Neuronal stem cell (in vitro differentiated cells): ENCODE measurements at regions not wholly inside any gene's neighbourhood (a gene's known extent, or its start where the extent isn't known, plus 50 kb on each side); places are given as distances from the start of the nearest gene placed in this dataset.

Source experiments
- DNase-seq: peaks from one replicate; pipeline ENCODE4 v3.0.0-alpha.2; 2013; ENCODE audit warnings: low spot score
- H2AFZ ChIP-seq: one replicate; pipeline ENCODE4 v1.6.1; 2013; ENCODE audit warnings: mild to moderate bottlenecking, low read length, inconsistent platforms
- H2AK5ac ChIP-seq: 2 replicates; pipeline ENCODE4 v1.6.1; 2013; ENCODE audit warnings: low read depth, mild to moderate bottlenecking, inconsistent platforms, low read length, moderate library complexity, mixed read lengths
- H2BK120ac ChIP-seq: 2 replicates; pipeline ENCODE4 v1.6.1; 2013; ENCODE audit warnings: low read depth, mild to moderate bottlenecking, inconsistent platforms, low read length, moderate library complexity, mixed read lengths
- H2BK12ac ChIP-seq: one replicate; pipeline ENCODE4 v1.6.1; 2013; ENCODE audit warnings: low read length, inconsistent platforms
- H2BK15ac ChIP-seq: 2 replicates; pipeline ENCODE4 v1.6.1; 2013; ENCODE audit warnings: mild to moderate bottlenecking, low read length, inconsistent platforms, mixed read lengths
- H2BK5ac ChIP-seq: one replicate; pipeline ENCODE4 v1.6.1; 2013; ENCODE audit warnings: inconsistent platforms, mild to moderate bottlenecking, low read length, moderate library complexity
- H3K14ac ChIP-seq: one replicate; pipeline ENCODE4 v1.6.1; 2013; ENCODE audit warnings: low read length, inconsistent platforms
- H3K18ac ChIP-seq: 2 replicates; pipeline ENCODE4 v1.6.1; 2013; ENCODE audit warnings: low read length, inconsistent platforms
- H3K23ac ChIP-seq: 2 replicates; pipeline ENCODE4 v1.6.1; 2013; ENCODE audit warnings: low read depth, mild to moderate bottlenecking, mixed read lengths, low read length, inconsistent platforms; ENCODE audit not compliant: poor library complexity
- H3K27ac ChIP-seq: replicated peaks from 3 replicates; pipeline ENCODE4 v1.5.1; 2013; ENCODE audit warnings: low read length, inconsistent platforms
- H3K27me3 ChIP-seq, 3 experiments: 2 replicates each; pipeline ENCODE4 v1.6.1; 2013; ENCODE audit warnings: low read length in 3 of 3, mild to moderate bottlenecking in 2 of 3, inconsistent platforms in 1 of 3, low read depth in 1 of 3, mixed read lengths in 1 of 3, moderate library complexity in 1 of 3; ENCODE audit not compliant: control insufficient read depth in 3 of 3, insufficient read depth in 3 of 3
- H3K36me3 ChIP-seq, 2 donors: replicated peaks in 1 of 2; 2 replicates each; pipeline ENCODE4 v1.6.1; 2013; ENCODE audit warnings: low read length in 2 of 2; ENCODE audit not compliant: control insufficient read depth in 2 of 2, insufficient read depth in 2 of 2
- H3K4ac ChIP-seq: 2 replicates; pipeline ENCODE4 v1.6.1; 2013; ENCODE audit warnings: inconsistent platforms, mild to moderate bottlenecking, low read length, moderate library complexity
- H3K4me1 ChIP-seq, 2 donors: 1 replicate in 1 of 2; 2 replicates in 1 of 2; pipeline ENCODE4 v1.6.1; 2013; ENCODE audit warnings: low read length in 2 of 2, low read depth in 1 of 2; ENCODE audit not compliant: control insufficient read depth in 2 of 2, insufficient read depth in 1 of 2
- H3K4me2 ChIP-seq: one replicate; pipeline ENCODE4 v1.6.1; 2013; ENCODE audit warnings: mild to moderate bottlenecking, low read length, inconsistent platforms; ENCODE audit not compliant: insufficient read depth, poor library complexity, severe bottlenecking
- H3K4me3 ChIP-seq, 2 donors: 2 replicates each; pipeline ENCODE4 v1.5.1; 2013; ENCODE audit warnings: low read length in 2 of 2, mild to moderate bottlenecking in 2 of 2, inconsistent platforms in 1 of 2, moderate library complexity in 1 of 2
- H3K79me1 ChIP-seq: one replicate; pipeline ENCODE4 v1.6.1; 2013; ENCODE audit warnings: low read depth, mild to moderate bottlenecking, inconsistent platforms, low read length, moderate library complexity
- H3K9ac ChIP-seq: one replicate; pipeline ENCODE4 v1.6.1; 2013; ENCODE audit warnings: mild to moderate bottlenecking, low read depth, low read length, inconsistent platforms; ENCODE audit not compliant: poor library complexity
- H3K9me3 ChIP-seq, 2 donors: replicated peaks in 1 of 2; 2 replicates each; pipeline versions ENCODE3 to v1.6.1; 2013; ENCODE audit warnings: low read length in 2 of 2, mild to moderate bottlenecking in 2 of 2, inconsistent platforms in 1 of 2, low read depth in 1 of 2, mixed read lengths in 1 of 2, moderate library complexity in 1 of 2; ENCODE audit not compliant: control insufficient read depth in 2 of 2, insufficient read depth in 1 of 2
- H4K8ac ChIP-seq: one replicate; pipeline ENCODE4 v1.6.1; 2013; ENCODE audit warnings: low read depth, mild to moderate bottlenecking, inconsistent platforms, low read length, moderate library complexity
- H4K91ac ChIP-seq: one replicate; pipeline ENCODE4 v1.6.1; 2013; ENCODE audit warnings: low read length, low read depth, mild to moderate bottlenecking, inconsistent platforms; ENCODE audit not compliant: poor library complexity
- WGBS, 2 donors: extraction: QIAGEN DNeasy Blood & Tissue Kit; methylation state at CpG; one replicate each; pipeline ENCODE4 v1.1.7; 2013; ENCODE audit warnings: missing lambda C conversion rate in 2 of 2, mixed read lengths in 1 of 2; ENCODE audit not compliant: insufficient read length in 2 of 2, insufficient replicate concordance in 1 of 2; ENCODE audit errors: extremely low coverage in 2 of 2; 5-methylcytosine and 5-hydroxymethylcytosine counted together

GRCh38 chr18:75836516-75836915 is 409.0 kb upstream of the SMIM21 start:
- Histone ChIP-seq H2BK12ac (no peak overlapping the region), H3K36me3 (no peaks in the 10 kb centered on the region), H4K91ac (no peak overlapping the region), H3K4me1 (no peaks in the 10 kb centered on the region), H3K9me3 (no peaks in the 10 kb centered on the region), H3K18ac (no peak overlapping the region), H3K4me2 (no peak overlapping the region), H3K27ac (no peak overlapping the region), H3K4ac (no peak overlapping the region), H2AFZ (no peak overlapping the region), H3K9ac (no peak overlapping the region), H3K79me1 (no peaks in the 10 kb centered on the region), H3K4me3 (no peak overlapping the region), H4K8ac (no peak overlapping the region), H2BK5ac (no peak overlapping the region), H2BK120ac (no peak overlapping the region), H3K27me3 (peaks cover 0 to 3% (median 0%) of the 10 kb centered on the region in 3 experiments), H3K23ac (no peak overlapping the region), H2BK15ac (no peak overlapping the region), H3K14ac (no peak overlapping the region), H2AK5ac (no peak overlapping the region)
- no CpG with 5 or more reads among the region's 2 CpGs for WGBS, 2 donors
- no peak for DNase-seq

DNA sequence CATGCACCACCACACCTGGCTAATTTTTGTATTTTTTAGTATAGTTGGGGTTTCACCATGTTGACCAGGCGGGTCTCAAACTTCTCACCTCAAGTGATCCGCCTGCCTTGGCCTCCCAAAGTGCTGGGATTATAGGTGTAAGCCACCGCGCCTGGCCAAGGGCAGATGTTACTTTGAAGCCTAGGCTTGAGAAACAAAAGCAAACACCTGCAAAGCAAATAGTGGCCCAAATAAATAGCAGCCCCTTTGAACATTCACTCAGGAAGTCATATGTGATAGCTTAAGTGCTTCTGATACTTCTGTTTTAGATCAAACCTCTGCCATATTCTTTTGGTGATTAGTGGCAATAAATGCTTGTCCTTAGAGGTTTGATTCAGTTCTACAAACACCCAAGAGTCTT is 404.5 kb upstream of the SMIM21 start:
- Histone ChIP-seq H3K4me1 (peaks cover 0 to 5% of the 10 kb centered on the region in 2 donors), H3K18ac (no peak overlapping the region), H3K79me1 (no peaks in the 10 kb centered on the region), H4K91ac (no peak overlapping the region), H3K27me3 (peaks cover 0 to 3% (median 0%) of the 10 kb centered on the region in 3 experiments), H2BK5ac (no peak overlapping the region), H3K27ac (no peak overlapping the region), H3K14ac (no peak overlapping the region), H2AFZ (no peak overlapping the region), H2AK5ac (no peak overlapping the region), H2BK15ac (no peak overlapping the region), H2BK12ac (no peak overlapping the region), H3K36me3 (no peaks in the 10 kb centered on the region), H3K4me3 (no peak overlapping the region), H3K4me2 (no peak overlapping the region), H2BK120ac (no peak overlapping the region), H3K4ac (no peak overlapping the region), H3K9ac (no peak overlapping the region), H3K23ac (no peak overlapping the region), H4K8ac (no peak overlapping the region), H3K9me3 (no peaks in the 10 kb centered on the region)
- DNase-seq: no peak
- no CpG with 5 or more reads among the region's 4 CpGs for WGBS, 2 donors

DNA sequence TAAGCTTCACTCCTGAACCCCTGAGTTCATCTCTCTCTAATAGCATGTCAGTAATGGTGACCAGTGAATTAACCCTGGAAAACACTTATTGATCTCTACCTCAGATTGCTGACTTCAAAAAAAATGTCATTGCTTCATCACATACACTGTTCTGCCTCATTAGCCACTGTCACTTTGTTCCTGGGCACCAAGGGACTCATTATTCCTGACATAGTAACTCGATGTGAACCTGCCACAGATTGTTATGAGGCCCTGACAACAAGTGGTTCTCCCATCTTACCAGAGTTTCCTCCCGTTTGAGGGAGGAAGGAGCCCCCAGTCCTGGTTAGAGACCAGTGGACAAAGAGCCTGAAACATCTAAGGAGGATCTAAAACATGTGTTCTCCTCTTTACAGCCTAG is 403.3 kb upstream of the SMIM21 start:
- no peak overlapping the region for H2BK15ac ChIP-seq
- H2BK120ac ChIP-seq: no peak overlapping the region
- H4K8ac ChIP-seq: no peak overlapping the region
- no peak overlapping the region for H3K4ac ChIP-seq
- H3K4me1 ChIP-seq: peaks cover 0 to 5% of the 10 kb centered on the region in 2 donors
- H3K18ac ChIP-seq: no peak overlapping the region
- H4K91ac ChIP-seq: no peak overlapping the region
- H3K14ac ChIP-seq: no peak overlapping the region
- H2AFZ ChIP-seq: no peak overlapping the region
- H3K9me3 ChIP-seq: no peaks in the 10 kb centered on the region
- H3K79me1 ChIP-seq: no peaks in the 10 kb centered on the region
- H2BK12ac ChIP-seq: no peak overlapping the region
- no peak overlapping the region for H3K4me2 ChIP-seq
- no peak overlapping the region for H3K4me3 ChIP-seq
- H3K27me3 ChIP-seq: no peaks in the 10 kb centered on the region
- no peak for DNase-seq
- no peak overlapping the region for H3K27ac ChIP-seq
- no peak overlapping the region for H2BK5ac ChIP-seq
- H2AK5ac ChIP-seq: no peak overlapping the region
- no peaks in the 10 kb centered on the region for H3K36me3 ChIP-seq
- H3K9ac ChIP-seq: no peak overlapping the region
- H3K23ac ChIP-seq: no peak overlapping the region
- no CpG with 5 or more reads among the region's 2 CpGs for WGBS, 2 donors

GRCh38 chr18:75829091-75829490 is 401.6 kb upstream of the SMIM21 start:
- 100% methylated on average over 1 of the region's 4 CpGs; no CpG with 5 or more reads in 1 of the 2 donors for WGBS, 2 donors

More at GRCh38 chr18:75829091-75829490, 401.6 kb upstream of the SMIM21 start:
- no peaks in the 10 kb centered on the region for H3K79me1 ChIP-seq
- H2BK15ac ChIP-seq: no peak overlapping the region
- no peak overlapping the region for H3K9ac ChIP-seq
- H3K27ac ChIP-seq: no peak overlapping the region
- H2AFZ ChIP-seq: no peak overlapping the region
- H3K4ac ChIP-seq: no peak overlapping the region
- H2BK12ac ChIP-seq: no peak overlapping the region
- H4K91ac ChIP-seq: no peak overlapping the region
- H3K4me2 ChIP-seq: no peak overlapping the region
- no peak overlapping the region for H3K14ac ChIP-seq
- no peak overlapping the region for H2BK120ac ChIP-seq
- H2BK5ac ChIP-seq: no peak overlapping the region
- peaks cover 0 to 5% of the 10 kb centered on the region in 2 donors for H3K4me1 ChIP-seq
- H3K18ac ChIP-seq: no peak overlapping the region
- no peak for DNase-seq
- no peaks in the 10 kb centered on the region for H3K36me3 ChIP-seq
- H2AK5ac ChIP-seq: no peak overlapping the region
- H4K8ac ChIP-seq: no peak overlapping the region
- no peak overlapping the region for H3K23ac ChIP-seq
- H3K9me3 ChIP-seq: no peaks in the 10 kb centered on the region
- H3K4me3 ChIP-seq: no peak overlapping the region
- H3K27me3 ChIP-seq: no peaks in the 10 kb centered on the region
